H1 (cell line): ENCODE measurements at regions not wholly inside any gene's neighbourhood (a gene's known extent, or its start where the extent isn't known, plus 50 kb on each side); places are given as distances from the start of the nearest gene placed in this dataset.

Source experiments
- CTCF ChIA-PET: fragments of 300-600 bp; sonication (Branson Sonifier 250); formaldehyde crosslinking; loops from one replicate; lab custom pipeline; 2021; ENCODE audit not compliant: partially characterized antibody; lab: Charles Lee
- POLR2A ChIA-PET: fragments of 300-600 bp; sonication (Branson Sonifier 250); formaldehyde crosslinking; loops from one replicate; lab custom pipeline; 2021; ENCODE audit warnings: inconsistent platforms; ENCODE audit not compliant: partially characterized antibody; lab: Charles Lee
- DNase-seq, 2 experiments: peaks; one replicate each; pipeline versions ENCODE4 v3.0.0 to v3.0.0-alpha.2; 2010 to 2022; ENCODE audit warnings: low spot score in 2 of 2, low read depth in 1 of 2, mixed read lengths in 1 of 2
- FAIRE-seq: peaks from 2 replicates; lab custom pipeline; 2011; peaks lifted over from hg19 to GRCh38; lab: Jason Lieb, UNC
- H2AFZ ChIP-seq: 2 replicates; pipeline ENCODE4 v1.8.1; 2012; ENCODE audit warnings: low read length, inconsistent platforms
- H2AK5ac ChIP-seq: 2 replicates; pipeline ENCODE4 v1.6.1; 2013; ENCODE audit warnings: low read depth, low read length
- H2BK120ac ChIP-seq: replicated peaks from 2 replicates; pipeline ENCODE3; 2013; ENCODE audit warnings: low read depth, low read length, inconsistent platforms
- H2BK12ac ChIP-seq: 2 replicates; pipeline ENCODE4 v1.6.1; 2013; ENCODE audit warnings: low read depth, low read length
- H2BK15ac ChIP-seq: 2 replicates; pipeline ENCODE4 v1.6.1; 2013; ENCODE audit warnings: low read length
- H2BK20ac ChIP-seq: 2 replicates; pipeline ENCODE4 v1.6.1; 2013; ENCODE audit warnings: low read length
- H2BK5ac ChIP-seq: 2 replicates; pipeline ENCODE4 v1.6.1; 2013; ENCODE audit warnings: low read depth, low read length
- H3K14ac ChIP-seq: 2 replicates; pipeline ENCODE4 v1.6.1; 2013; ENCODE audit warnings: inconsistent platforms; ENCODE audit not compliant: insufficient read length
- H3K18ac ChIP-seq: 2 replicates; pipeline ENCODE4 v1.6.1; 2013; ENCODE audit warnings: low read length; ENCODE audit errors: extremely low read depth
- H3K23ac ChIP-seq: 2 replicates; pipeline ENCODE4 v1.6.1; 2013; ENCODE audit warnings: inconsistent platforms; ENCODE audit not compliant: insufficient read length
- H3K23me2 ChIP-seq: 2 replicates; pipeline ENCODE4 v1.6.1; 2013; ENCODE audit warnings: low read depth, low read length
- H3K27ac ChIP-seq: 2 replicates; pipeline ENCODE4 v1.6.1; 2011; ENCODE audit warnings: low read depth, low read length, inconsistent platforms
- H3K27me3 ChIP-seq, 4 experiments: replicated peaks in 1 of 4; 1 replicate in 1 of 4; 2 replicates in 3 of 4; pipeline versions ENCODE4 v1.6.1 to v1.8.1; 2011 to 2013; ENCODE audit warnings: low read length in 3 of 4, mild to moderate bottlenecking in 3 of 4, inconsistent platforms in 2 of 4, mixed read lengths in 2 of 4, moderate library complexity in 1 of 4; ENCODE audit not compliant: control insufficient read depth in 3 of 4, insufficient read depth in 3 of 4; ENCODE audit errors: extremely low read depth in 1 of 4
- H3K36me3 ChIP-seq, 4 experiments: 2 replicates each; pipeline versions ENCODE4 v1.6.1 to v1.8.1; 2011 to 2013; ENCODE audit warnings: mild to moderate bottlenecking in 4 of 4, low read length in 3 of 4, moderate library complexity in 2 of 4, control low read depth in 1 of 4, inconsistent platforms in 1 of 4; ENCODE audit not compliant: insufficient read depth in 4 of 4, control insufficient read depth in 2 of 4
- H3K4ac ChIP-seq: replicated peaks from 2 replicates; pipeline ENCODE3; 2013; ENCODE audit warnings: low read length, low read depth, mixed read lengths, inconsistent platforms; ENCODE audit not compliant: insufficient read length
- H3K4me1 ChIP-seq, 4 experiments: replicated peaks in 1 of 4; 1 replicate in 1 of 4; 2 replicates in 3 of 4; pipeline versions ENCODE4 v1.6.1 to v1.8.1; 2011 to 2013; ENCODE audit warnings: low read length in 3 of 4, inconsistent platforms in 2 of 4, mixed read lengths in 1 of 4; ENCODE audit not compliant: insufficient read depth in 4 of 4, control insufficient read depth in 3 of 4
- H3K4me2 ChIP-seq, 2 experiments: 2 replicates each; pipeline versions ENCODE4 v1.6.1 to v1.8.1; 2011 to 2013; ENCODE audit warnings: low read depth in 2 of 2, low read length in 2 of 2, control low read depth in 1 of 2, inconsistent platforms in 1 of 2, mild to moderate bottlenecking in 1 of 2; ENCODE audit not compliant: insufficient read depth in 1 of 2
- H3K4me3 ChIP-seq, 4 experiments: fragments of 200-600, 300-600 bp in 1 of 4; sonication (generic), shearing (Covaris generic), sonication (Bioruptor Twin) in 1 of 4; 2 replicates each; pipeline versions ENCODE4 v1.5.1 to v1.8.1; 2011 to 2016; ENCODE audit warnings: low read length in 4 of 4, low read depth in 3 of 4, control low read depth in 2 of 4, inconsistent platforms in 2 of 4, mild to moderate bottlenecking in 2 of 4, mixed read lengths in 1 of 4, moderate library complexity in 1 of 4; ENCODE audit not compliant: insufficient read depth in 2 of 4; ENCODE audit errors: extremely low read depth in 1 of 4
- H3K56ac ChIP-seq: replicated peaks from 2 replicates; pipeline ENCODE3; 2013; ENCODE audit warnings: low read depth, mild to moderate bottlenecking, mixed read lengths, low read length, inconsistent platforms; ENCODE audit not compliant: insufficient read length
- H3K79me1 ChIP-seq: 2 replicates; pipeline ENCODE4 v1.6.1; 2013; ENCODE audit warnings: low read depth, low read length, control low read depth
- H3K79me2 ChIP-seq, 2 experiments: 2 replicates each; pipeline versions ENCODE4 v1.6.1 to v1.8.1; 2012 to 2013; ENCODE audit warnings: low read length in 2 of 2, mild to moderate bottlenecking in 2 of 2, inconsistent platforms in 1 of 2; ENCODE audit not compliant: insufficient read depth in 2 of 2, control insufficient read depth in 1 of 2
- H3K9ac ChIP-seq, 4 experiments: replicated peaks in 1 of 4; 1 replicate in 1 of 4; 2 replicates in 3 of 4; pipeline versions ENCODE4 v1.6.1 to v1.8.1; 2011 to 2013; ENCODE audit warnings: low read depth in 3 of 4, low read length in 3 of 4, control low read depth in 2 of 4, mild to moderate bottlenecking in 2 of 4, moderate library complexity in 2 of 4, inconsistent platforms in 1 of 4; ENCODE audit errors: extremely low read depth in 1 of 4
- H3K9me3 ChIP-seq, 2 experiments: 2 replicates each; pipeline versions ENCODE4 v1.6.1 to v1.8.1; 2012 to 2013; ENCODE audit warnings: mild to moderate bottlenecking in 2 of 2, moderate library complexity in 2 of 2, control low read depth in 1 of 2, inconsistent platforms in 1 of 2, low read depth in 1 of 2, low read length in 1 of 2, mixed read lengths in 1 of 2; ENCODE audit not compliant: insufficient read depth in 2 of 2
- H4K20me1 ChIP-seq, 2 experiments: replicated peaks in 1 of 2; 2 replicates each; pipeline versions ENCODE3 to v1.8.1; 2011 to 2013; ENCODE audit warnings: inconsistent platforms in 2 of 2, low read length in 2 of 2, mild to moderate bottlenecking in 1 of 2; ENCODE audit not compliant: insufficient read depth in 2 of 2, control insufficient read depth in 1 of 2
- H4K5ac ChIP-seq: 2 replicates; pipeline ENCODE4 v1.6.1; 2013; ENCODE audit warnings: low read length, low read depth, mixed read lengths, inconsistent platforms; ENCODE audit not compliant: insufficient read length
- H4K8ac ChIP-seq: 2 replicates; pipeline ENCODE4 v1.8.0; 2013; ENCODE audit warnings: mild to moderate bottlenecking, moderate library complexity, low read length, inconsistent platforms; ENCODE audit not compliant: insufficient read depth; ENCODE audit errors: extremely low read depth
- H4K91ac ChIP-seq: replicated peaks from 2 replicates; pipeline ENCODE3; 2013; ENCODE audit warnings: low read length, mixed read lengths, inconsistent platforms; ENCODE audit not compliant: insufficient read length
- BCL11A ChIP-seq, 2 experiments: IDR thresholded peaks; one replicate each; pipeline ENCODE4 v1.6.1; 2011; ENCODE audit warnings: low read depth in 2 of 2, low read length in 2 of 2, mild to moderate bottlenecking in 2 of 2
- CHD2 ChIP-seq: IDR thresholded peaks from 2 replicates; pipeline ENCODE4 v1.6.1; 2012; ENCODE audit warnings: low read length, improper control_type of control experiment
- E2F6 ChIP-seq: IDR thresholded peaks from 2 replicates; pipeline ENCODE4 v1.6.1; 2012; ENCODE audit warnings: inconsistent platforms
- EGR1 ChIP-seq: IDR thresholded peaks from 2 replicates; pipeline ENCODE4 v1.6.1; 2011; ENCODE audit warnings: low read depth, low read length, borderline replicate concordance
- HDAC2 ChIP-seq, 2 experiments: fragments of 300-600 bp in 1 of 2; sonication (generic) in 1 of 2; IDR thresholded peaks; 2 replicates each; pipeline ENCODE4 v1.6.1; 2011 to 2012; ENCODE audit warnings: low read depth in 2 of 2, low read length in 2 of 2, mild to moderate bottlenecking in 2 of 2, moderate library complexity in 2 of 2, borderline replicate concordance in 1 of 2, inconsistent platforms in 1 of 2
- JUND ChIP-seq: IDR thresholded peaks from 2 replicates; pipeline ENCODE4 v1.6.1; 2011; ENCODE audit warnings: mild to moderate bottlenecking, improper control_type of control experiment, low read length
- MAFK ChIP-seq: IDR thresholded peaks from 2 replicates; pipeline ENCODE4 v1.6.1; 2012; ENCODE audit warnings: low read depth, mild to moderate bottlenecking, improper control_type of control experiment, low read length
- NRF1 ChIP-seq: IDR thresholded peaks from 2 replicates; pipeline ENCODE4 v1.6.1; 2011; ENCODE audit warnings: mild to moderate bottlenecking, low read depth, low read length, improper control_type of control experiment
- SIRT6 ChIP-seq: IDR thresholded peaks from one replicate; pipeline ENCODE4 v1.7.1; 2012; ENCODE audit warnings: low read length, inconsistent platforms
- WGBS, 2 experiments: shearing (Covaris generic) in 1 of 2; methylation state at CpG; one replicate each; pipeline versions ENCODE4 v1.1.6 to v1.1.7; 2013 to 2015; ENCODE audit warnings: low lambda C conversion rate in 2 of 2, mixed read lengths in 2 of 2, inconsistent platforms in 1 of 2, low coverage in 1 of 2, missing lambda C conversion rate in 1 of 2; ENCODE audit not compliant: insufficient replicate concordance in 2 of 2, insufficient coverage in 1 of 2, insufficient read length in 1 of 2; ENCODE audit errors: extremely low coverage in 1 of 2, missing lambda C conversion rate in 1 of 2; 5-methylcytosine and 5-hydroxymethylcytosine counted together
- TF ChIP-seq, protein P1 (sequence below): IDR thresholded peaks from 2 replicates; pipeline ENCODE4 v1.6.1; 2012; ENCODE audit warnings: inconsistent platforms

DNA sequence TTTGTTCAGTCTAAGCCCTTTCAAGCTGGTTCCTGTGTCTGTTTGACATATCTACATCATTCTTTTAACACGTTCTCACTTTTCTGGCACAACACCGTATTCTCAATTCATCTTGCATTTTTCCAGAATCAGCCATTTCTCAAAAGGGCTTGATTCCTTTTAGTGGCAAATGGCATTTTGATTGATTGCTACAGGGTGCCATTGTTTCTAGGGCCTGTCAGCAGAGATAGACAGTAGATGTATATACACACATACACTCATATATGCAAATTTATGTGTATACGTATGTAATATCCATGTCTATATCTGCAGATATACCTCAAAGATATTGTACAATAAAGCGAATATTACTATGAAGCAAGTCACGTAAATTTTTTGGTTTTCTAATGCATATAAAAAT is 367.9 kb upstream of the TNP1 start:
- Histone ChIP-seq H3K14ac (no peak overlapping the region), H3K36me3 (no peaks in the 10 kb centered on the region), H2BK15ac (no peak overlapping the region), H2AFZ (no peak overlapping the region), H2BK12ac (no peak overlapping the region), H2BK120ac (no peak overlapping the region), H3K4ac (no peak overlapping the region), H3K4me3 (no peak overlapping the region), H3K27ac (no peak overlapping the region), H3K27me3 (no peaks in the 10 kb centered on the region), H3K4me2 (no peak overlapping the region), H4K91ac (no peak overlapping the region), H3K4me1 (no peaks in the 10 kb centered on the region), H4K5ac (no peak overlapping the region), H4K20me1 (no peaks in the 10 kb centered on the region), H2BK5ac (no peak overlapping the region), H3K56ac (no peak overlapping the region), H3K23me2 (no peaks in the 10 kb centered on the region), H2BK20ac (no peak overlapping the region), H4K8ac (no peak overlapping the region), H3K9me3 (no peaks in the 10 kb centered on the region), H3K9ac (no peak overlapping the region), H3K79me1 (no peaks in the 10 kb centered on the region), H2AK5ac (no peak overlapping the region), H3K18ac (no peak overlapping the region), H3K79me2 (no peaks in the 10 kb centered on the region), H3K23ac (no peak overlapping the region)
- no peak for TF ChIP-seq SIRT6
- no peak for TF ChIP-seq CHD2
- no peak for TF ChIP-seq BCL11A (IDR thresholded peaks at IDR 0.05; ENCODE audit: low read depth in 2 of 2, low read length in 2 of 2)
- TF ChIP-seq EGR1 = no peak
- TF ChIP-seq NRF1 = no peak
- TF ChIP-seq, protein P1, sequence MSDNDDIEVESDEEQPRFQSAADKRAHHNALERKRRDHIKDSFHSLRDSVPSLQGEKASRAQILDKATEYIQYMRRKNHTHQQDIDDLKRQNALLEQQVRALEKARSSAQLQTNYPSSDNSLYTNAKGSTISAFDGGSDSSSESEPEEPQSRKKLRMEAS = no peak
- TF ChIP-seq MAFK = no peak
- no peak for TF ChIP-seq JUND
- no peak for TF ChIP-seq E2F6
- TF ChIP-seq HDAC2 (IDR thresholded peaks at IDR 0.05; ENCODE audit: borderline replicate concordance in 1 of 2, low read depth in 2 of 2, low read length in 2 of 2) = no peak
- CTCF ChIA-PET = no interaction called here
- WGBS, 2 experiments = 92% methylated on average over 5 of the region's 5 CpGs; no CpG with 5 or more reads in 1 of the 2 experiments
- POLR2A ChIA-PET = no interaction called here
- FAIRE-seq (no peak), DNase-seq (no peak)
